Loucy (cell line): ENCODE measurements at regions not wholly inside any gene's neighbourhood (a gene's known extent, or its start where the extent isn't known, plus 50 kb on each side); places are given as distances from the start of the nearest gene placed in this dataset.
"Not testable (repeated sequence)": the region's sequence is repeated elsewhere in the genome, so short reads cannot be mapped to it uniquely, and the experiment has no call there.

Source experiments
- H2AFZ ChIP-seq: fragments of 200-600 bp; sonication (generic); 2 replicates; pipeline ENCODE4 v1.6.0; 2016; ENCODE audit warnings: antibody characterized with exemption, mild to moderate bottlenecking, low read length, moderate library complexity
- H3F3A ChIP-seq: fragments of 200-600 bp; 2 replicates; pipeline ENCODE4 v1.6.0; 2016; ENCODE audit warnings: antibody characterized with exemption, low read depth, mild to moderate bottlenecking
- H3K27me3 ChIP-seq: fragments of 200-600 bp; sonication (generic); 2 replicates; pipeline ENCODE4 v1.6.1; 2014; ENCODE audit warnings: low read length, mild to moderate bottlenecking; ENCODE audit not compliant: insufficient read depth, poor library complexity, severe bottlenecking
- H3K36me3 ChIP-seq: fragments of 200-600 bp; sonication (generic); 2 replicates; pipeline ENCODE4 v1.6.1; 2016; ENCODE audit warnings: low read length; ENCODE audit not compliant: insufficient read depth
- H3K4me1 ChIP-seq: fragments of 200-600 bp; sonication (generic); 2 replicates; pipeline ENCODE4 v1.5.1; 2014; ENCODE audit warnings: low read length, mild to moderate bottlenecking; ENCODE audit not compliant: insufficient read depth, poor library complexity, severe bottlenecking
- H3K4me2 ChIP-seq: fragments of 200-600 bp; sonication (generic); 2 replicates; pipeline ENCODE4 v1.6.0; 2014; ENCODE audit warnings: antibody characterized with exemption, low read length, low read depth, mild to moderate bottlenecking; ENCODE audit not compliant: poor library complexity, severe bottlenecking
- H3K4me3 ChIP-seq: fragments of 200-600 bp; sonication (generic); 2 replicates; pipeline ENCODE4 v1.5.1; 2014; ENCODE audit warnings: low read length, mild to moderate bottlenecking, mixed read lengths; ENCODE audit not compliant: poor library complexity, severe bottlenecking
- H3K79me2 ChIP-seq: fragments of 200-600 bp; sonication (generic); 2 replicates; pipeline ENCODE4 v1.6.1; 2014; ENCODE audit warnings: low read length; ENCODE audit not compliant: insufficient read depth
- H3K9ac ChIP-seq: fragments of 200-600 bp; sonication (generic); 2 replicates; pipeline ENCODE4 v1.6.0; 2014; ENCODE audit warnings: mild to moderate bottlenecking, low read depth, low read length, moderate library complexity; ENCODE audit not compliant: poor library complexity, severe bottlenecking
- H3K9me2 ChIP-seq: fragments of 200-600 bp; sonication (generic); replicated peaks from 2 replicates; pipeline ENCODE4 v1.6.1; 2016; ENCODE audit warnings: low read depth, low read length, mixed read lengths
- H3K9me3 ChIP-seq: fragments of 200-600 bp; sonication (generic); 2 replicates; pipeline ENCODE4 v1.6.1; 2014; ENCODE audit warnings: mild to moderate bottlenecking, antibody characterized with exemption, low read length, low read depth; ENCODE audit not compliant: insufficient read depth
- H4K20me1 ChIP-seq: fragments of 200-600 bp; sonication (generic); 2 replicates; pipeline ENCODE4 v1.6.0; 2014; ENCODE audit warnings: antibody characterized with exemption, low read length, mild to moderate bottlenecking; ENCODE audit not compliant: insufficient read depth, poor library complexity, severe bottlenecking
- CTCF ChIP-seq: fragments of 200-600 bp; sonication (generic); conservative IDR thresholded peaks from 2 replicates; pipeline ENCODE4 v1.5.1; 2014; ENCODE audit warnings: mild to moderate bottlenecking, antibody characterized with exemption, low read length
- EZH2phosphoT487 ChIP-seq: fragments of 200-600 bp; IDR thresholded peaks from 2 replicates; pipeline ENCODE4 v1.6.1; 2018; ENCODE audit warnings: antibody characterized with exemption, mild to moderate bottlenecking, moderate library complexity, borderline replicate concordance

DNA sequence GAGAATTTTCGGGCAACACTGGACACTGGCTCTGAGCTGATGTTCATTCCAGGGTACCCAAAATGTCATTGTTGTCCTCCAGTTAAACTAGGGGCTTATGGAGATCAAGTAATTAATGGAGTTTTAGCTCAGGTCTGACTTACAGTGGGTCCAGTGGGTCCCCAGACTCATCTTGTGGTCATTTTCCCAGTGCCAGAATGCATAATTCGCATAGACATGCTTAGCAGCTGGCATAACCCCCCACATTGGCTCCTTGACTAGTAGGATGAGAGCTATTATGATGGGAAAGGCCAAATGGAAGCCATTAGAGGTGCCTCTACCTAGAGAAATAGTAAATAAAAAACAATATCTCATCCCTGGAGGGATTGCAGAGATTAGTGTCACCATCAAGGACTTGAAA, 818.9 kb downstream of the TMTC2 start:
- H3F3A ChIP-seq, result no peaks in the 10 kb centered on the region
- no peaks in the 10 kb centered on the region for H3K9me3 ChIP-seq
- no peaks in the 10 kb centered on the region for H3K79me2 ChIP-seq
- H3K36me3 ChIP-seq, result no peaks in the 10 kb centered on the region
- no peaks in the 10 kb centered on the region for H3K4me1 ChIP-seq
- H3K27me3 ChIP-seq, result no peaks in the 10 kb centered on the region
- no peak overlapping the region for H3K9ac ChIP-seq
- TF ChIP-seq EZH2phosphoT487 (no peak), CTCF (no peak)
- no peak overlapping the region for H2AFZ ChIP-seq
- H3K9me2 ChIP-seq, result no peaks in the 10 kb centered on the region
- H3K4me3 ChIP-seq, result no peak overlapping the region
- H3K4me2 ChIP-seq, result no peak overlapping the region
- no peaks in the 10 kb centered on the region for H4K20me1 ChIP-seq

GRCh38 chr12:83499894-83500293, 813.2 kb downstream of the TMTC2 start:
- not testable (repeated sequence) for H3K27me3 ChIP-seq, H3F3A ChIP-seq

GRCh38 chr12:83477696-83478095, 791.0 kb downstream of the TMTC2 start:
- Histone ChIP-seq H3F3A (no peaks in the 10 kb centered on the region), H4K20me1 (no peaks in the 10 kb centered on the region), H3K9ac (no peak overlapping the region), H2AFZ (no peak overlapping the region), H3K4me3 (no peak overlapping the region), H3K79me2 (no peaks in the 10 kb centered on the region), H3K36me3 (no peaks in the 10 kb centered on the region), H3K27me3 (no peaks in the 10 kb centered on the region), H3K4me1 (no peaks in the 10 kb centered on the region), H3K9me3 (no peaks in the 10 kb centered on the region), H3K4me2 (no peak overlapping the region), H3K9me2 (no peaks in the 10 kb centered on the region)
- TF ChIP-seq EZH2phosphoT487 (no peak), CTCF (no peak)

More at GRCh38 chr12:83499894-83500293, 813.2 kb downstream of the TMTC2 start:
- H3K79me2 ChIP-seq, H4K20me1 ChIP-seq, H3K36me3 ChIP-seq, H3K4me1 ChIP-seq, H3K4me3 ChIP-seq, H2AFZ ChIP-seq, H3K9me2 ChIP-seq, H3K9me3 ChIP-seq, H3K9ac ChIP-seq, H3K4me2 ChIP-seq: not testable (repeated sequence)
